Mesenchymal stem cell (in vitro differentiated cells and primary cell): ENCODE measurements at regions not wholly inside any gene's neighbourhood (a gene's known extent, or its start where the extent isn't known, plus 50 kb on each side); places are given as distances from the start of the nearest gene placed in this dataset.

Source experiments
- DNase-seq: peaks from one replicate; pipeline ENCODE4 v3.0.0-alpha.2; 2013
- H2AFZ ChIP-seq: one replicate; pipeline ENCODE4 v1.6.1; 2013; ENCODE audit warnings: low read depth, mild to moderate bottlenecking, control low read depth, inconsistent platforms, low read length, moderate library complexity
- H2AK5ac ChIP-seq: 2 replicates; pipeline ENCODE4 v1.6.1; 2013; ENCODE audit warnings: low read length, moderate library complexity, mild to moderate bottlenecking, inconsistent platforms; ENCODE audit not compliant: severe bottlenecking
- H2BK120ac ChIP-seq: one replicate; pipeline ENCODE4 v1.6.1; 2013; ENCODE audit warnings: low read depth, mild to moderate bottlenecking, inconsistent platforms, low read length, moderate library complexity
- H2BK12ac ChIP-seq, 2 experiments: one replicate each; pipeline ENCODE4 v1.6.1; 2013; ENCODE audit warnings: inconsistent platforms in 2 of 2, low read length in 2 of 2, mild to moderate bottlenecking in 2 of 2, moderate library complexity in 2 of 2, control low read depth in 1 of 2
- H2BK15ac ChIP-seq: one replicate; pipeline ENCODE4 v1.6.1; 2013; ENCODE audit warnings: mild to moderate bottlenecking, low read depth, inconsistent platforms; ENCODE audit not compliant: poor library complexity, severe bottlenecking
- H2BK5ac ChIP-seq: 2 replicates; pipeline ENCODE4 v1.6.1; 2013; ENCODE audit warnings: low read depth, mild to moderate bottlenecking, low read length, control low read depth, inconsistent platforms; ENCODE audit not compliant: poor library complexity, severe bottlenecking
- H3K14ac ChIP-seq, 2 experiments: one replicate each; pipeline ENCODE4 v1.6.1; 2013; ENCODE audit warnings: inconsistent platforms in 2 of 2, low read length in 2 of 2, control low read depth in 1 of 2, mild to moderate bottlenecking in 1 of 2, moderate library complexity in 1 of 2
- H3K18ac ChIP-seq, 2 experiments: one replicate each; pipeline ENCODE4 v1.6.1; 2013; ENCODE audit warnings: inconsistent platforms in 2 of 2, low read length in 2 of 2, control low read depth in 1 of 2, low read depth in 1 of 2, mild to moderate bottlenecking in 1 of 2
- H3K23ac ChIP-seq, 2 experiments: one replicate each; pipeline ENCODE4 v1.6.1; 2013; ENCODE audit warnings: inconsistent platforms in 2 of 2, low read length in 2 of 2, mild to moderate bottlenecking in 2 of 2, moderate library complexity in 2 of 2, control low read depth in 1 of 2
- H3K27ac ChIP-seq: 2 replicates; pipeline ENCODE4 v1.5.1; 2013; ENCODE audit warnings: mild to moderate bottlenecking, moderate library complexity, low read length, control low read depth, inconsistent platforms; ENCODE audit not compliant: poor library complexity, severe bottlenecking
- H3K27me3 ChIP-seq, 2 experiments: 2 replicates each; pipeline versions ENCODE4 v1.6.1 to v1.7.0; 2013; ENCODE audit warnings: low read length in 2 of 2, mild to moderate bottlenecking in 2 of 2, moderate library complexity in 2 of 2, control low read depth in 1 of 2, inconsistent platforms in 1 of 2; ENCODE audit not compliant: control insufficient read depth in 1 of 2, insufficient read depth in 1 of 2
- H3K36me3 ChIP-seq, 2 experiments: 2 replicates each; pipeline versions ENCODE4 v1.6.1 to v1.7.0; 2013; ENCODE audit warnings: low read length in 2 of 2, control low read depth in 1 of 2, inconsistent platforms in 1 of 2, low read depth in 1 of 2, mild to moderate bottlenecking in 1 of 2; ENCODE audit not compliant: insufficient read depth in 2 of 2, control insufficient read depth in 1 of 2
- H3K4ac ChIP-seq, 2 experiments: one replicate each; pipeline ENCODE4 v1.6.1; 2013; ENCODE audit warnings: inconsistent platforms in 2 of 2, low read length in 2 of 2, mild to moderate bottlenecking in 2 of 2, moderate library complexity in 2 of 2, control low read depth in 1 of 2, low read depth in 1 of 2
- H3K4me1 ChIP-seq: 2 replicates; pipeline ENCODE4 v1.6.1; 2013; ENCODE audit warnings: low read depth, low read length, control low read depth; ENCODE audit not compliant: control insufficient read depth, insufficient read depth
- H3K4me2 ChIP-seq: 2 replicates; pipeline ENCODE4 v1.6.1; 2013; ENCODE audit warnings: low read length, mild to moderate bottlenecking, inconsistent platforms; ENCODE audit not compliant: poor library complexity, severe bottlenecking
- H3K4me3 ChIP-seq, 2 experiments: 2 replicates each; pipeline versions ENCODE4 v1.5.1 to v1.7.0; 2013; ENCODE audit warnings: low read length in 2 of 2, mild to moderate bottlenecking in 2 of 2, control low read depth in 1 of 2, low read depth in 1 of 2; ENCODE audit not compliant: insufficient read depth in 1 of 2
- H3K79me1 ChIP-seq: replicated peaks from 2 replicates; pipeline ENCODE4 v1.6.1; 2013; ENCODE audit warnings: mild to moderate bottlenecking, control low read depth, low read length, inconsistent platforms; ENCODE audit not compliant: poor library complexity, severe bottlenecking
- H3K9ac ChIP-seq: 2 replicates; pipeline ENCODE4 v1.7.0; 2013; ENCODE audit warnings: mild to moderate bottlenecking, low read length, moderate library complexity
- H3K9me3 ChIP-seq: 2 replicates; pipeline ENCODE4 v1.7.0; 2013; ENCODE audit warnings: mild to moderate bottlenecking, low read length; ENCODE audit not compliant: control insufficient read depth
- H4K8ac ChIP-seq: one replicate; pipeline ENCODE4 v1.6.1; 2013; ENCODE audit warnings: inconsistent platforms, mild to moderate bottlenecking, low read length, moderate library complexity
- H4K91ac ChIP-seq: one replicate; pipeline ENCODE4 v1.6.1; 2013; ENCODE audit warnings: mild to moderate bottlenecking, low read length, inconsistent platforms
- WGBS: methylation state at CpG from one replicate; pipeline ENCODE4 v1.1.7; 2013; ENCODE audit warnings: mixed read lengths; 5-methylcytosine and 5-hydroxymethylcytosine counted together

DNA sequence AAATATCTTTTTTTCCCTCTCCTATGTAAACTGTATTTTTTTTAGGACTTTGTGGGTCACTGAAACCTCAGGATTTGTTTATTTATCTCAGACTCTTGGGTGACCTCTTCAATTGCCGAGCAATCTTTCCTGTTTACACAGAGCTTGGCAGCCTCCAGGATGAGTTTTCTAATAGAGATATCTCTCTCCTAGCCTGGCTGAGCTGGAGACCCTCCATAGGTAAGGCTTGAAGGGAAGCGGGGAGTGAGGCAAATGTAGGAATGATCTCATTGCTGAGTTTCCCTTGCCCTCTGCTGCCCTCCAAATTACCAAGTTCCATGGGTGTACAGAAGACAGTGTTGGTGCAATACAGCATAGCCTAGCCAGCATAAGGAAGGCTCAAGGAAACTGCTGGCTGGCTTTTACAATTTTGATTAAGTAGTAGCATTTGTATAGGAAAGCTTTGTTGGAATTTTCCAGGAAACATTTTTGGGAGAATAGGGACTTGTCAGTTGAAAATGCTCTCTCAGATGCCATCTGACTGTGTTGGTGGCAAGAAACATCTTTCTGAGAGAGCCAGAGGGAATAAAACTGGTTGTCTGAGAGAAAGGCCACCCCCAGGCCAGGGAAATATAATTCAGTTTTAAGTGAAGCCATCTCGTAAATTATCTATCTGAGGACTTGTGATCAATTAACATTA, 116.0 kb downstream of the NMUR2 start:
- Histone ChIP-seq H2BK5ac (no peak overlapping the region), H3K9me3 (no peaks in the 10 kb centered on the region), H3K9ac (no peak overlapping the region), H3K14ac (no peak overlapping the region), H2BK120ac (no peak overlapping the region), H3K79me1 (no peaks in the 10 kb centered on the region), H3K4me1 (no peaks in the 10 kb centered on the region), H2BK15ac (no peak overlapping the region), H3K4me3 (no peak overlapping the region), H3K27me3 (no peaks in the 10 kb centered on the region), H3K36me3 (no peaks in the 10 kb centered on the region), H4K8ac (no peak overlapping the region), H3K4ac (no peak overlapping the region), H2AFZ (no peak overlapping the region), H4K91ac (no peak overlapping the region), H2BK12ac (no peak overlapping the region), H3K18ac (no peak overlapping the region), H3K27ac (no peak overlapping the region), H2AK5ac (no peak overlapping the region), H3K23ac (no peak overlapping the region), H3K4me2 (no peak overlapping the region)
- 54% methylated on average over 2 of the region's 3 CpGs for WGBS
- DNase-seq = no peak

DNA sequence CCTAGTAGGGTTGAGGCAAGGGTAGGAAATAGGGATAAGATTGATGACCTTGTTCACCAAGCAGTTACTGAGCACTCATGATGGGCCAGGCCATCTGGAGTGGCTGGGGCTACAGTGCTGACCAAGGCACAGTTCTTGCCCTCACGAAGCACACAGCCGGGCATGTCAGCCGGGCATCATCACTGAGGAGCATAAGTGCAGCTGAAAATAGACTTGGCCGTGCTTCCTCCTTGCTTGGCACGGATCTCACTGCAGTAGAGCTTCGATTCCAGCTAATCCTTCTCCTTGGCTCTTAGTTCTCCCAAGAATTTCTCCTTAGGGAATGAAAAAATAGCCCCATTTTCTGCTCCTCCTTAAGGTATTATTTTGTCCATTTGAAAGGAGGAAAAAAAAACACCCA, 116.6 kb downstream of the NMUR2 start:
- Histone ChIP-seq H3K4me3 (no peak overlapping the region), H2BK120ac (no peak overlapping the region), H3K9ac (no peak overlapping the region), H3K4ac (no peak overlapping the region), H3K79me1 (no peaks in the 10 kb centered on the region), H3K9me3 (no peaks in the 10 kb centered on the region), H3K14ac (no peak overlapping the region), H4K91ac (no peak overlapping the region), H3K27me3 (no peaks in the 10 kb centered on the region), H2AK5ac (no peak overlapping the region), H2BK15ac (no peak overlapping the region), H3K4me1 (no peaks in the 10 kb centered on the region), H3K36me3 (no peaks in the 10 kb centered on the region), H3K4me2 (no peak overlapping the region), H3K23ac (no peak overlapping the region), H2BK12ac (no peak overlapping the region), H2BK5ac (no peak overlapping the region), H3K18ac (no peak overlapping the region), H2AFZ (no peak overlapping the region), H3K27ac (no peak overlapping the region), H4K8ac (no peak overlapping the region)
- WGBS = 61% methylated on average over 5 of the region's 6 CpGs
- DNase-seq = no peak

DNA sequence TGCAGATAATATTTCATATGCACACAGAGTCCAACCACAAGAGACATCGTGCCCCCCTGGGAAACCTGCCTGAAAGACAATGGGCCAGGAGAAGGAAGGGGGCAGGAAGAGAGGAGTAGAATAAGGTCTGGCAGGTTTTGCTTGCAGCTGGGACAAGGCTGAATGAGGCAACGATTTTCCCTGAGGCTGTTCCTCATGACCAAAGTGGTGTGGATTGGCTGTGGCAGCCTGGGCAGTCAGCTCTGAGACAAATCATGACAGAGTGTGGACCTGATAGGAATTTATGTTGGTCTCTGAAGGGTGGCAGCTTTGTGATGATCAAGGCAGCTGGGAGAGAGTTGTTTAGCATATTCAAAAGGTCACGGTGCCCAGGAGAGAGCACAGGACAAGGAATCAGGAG, 119.3 kb downstream of the NMUR2 start:
- H3K27ac ChIP-seq = no peak overlapping the region
- H3K23ac ChIP-seq = no peak overlapping the region
- no peak overlapping the region for H2BK5ac ChIP-seq
- H4K91ac ChIP-seq = no peak overlapping the region
- no peak overlapping the region for H3K9ac ChIP-seq
- no peak overlapping the region for H3K4me3 ChIP-seq
- DNase-seq = no peak
- H2BK120ac ChIP-seq = no peak overlapping the region
- no peaks in the 10 kb centered on the region for H3K36me3 ChIP-seq
- 62% methylated on average over 3 of the region's 3 CpGs for WGBS
- H3K27me3 ChIP-seq = no peaks in the 10 kb centered on the region
- H2BK12ac ChIP-seq = no peak overlapping the region
- H3K4ac ChIP-seq = no peak overlapping the region
- H3K4me2 ChIP-seq = no peak overlapping the region
- H3K14ac ChIP-seq = no peak overlapping the region
- H3K9me3 ChIP-seq = no peaks in the 10 kb centered on the region
- no peaks in the 10 kb centered on the region for H3K79me1 ChIP-seq
- no peak overlapping the region for H2BK15ac ChIP-seq
- no peak overlapping the region for H4K8ac ChIP-seq
- H2AFZ ChIP-seq = no peak overlapping the region
- no peak overlapping the region for H3K18ac ChIP-seq
- no peak overlapping the region for H2AK5ac ChIP-seq
- H3K4me1 ChIP-seq = no peaks in the 10 kb centered on the region

DNA sequence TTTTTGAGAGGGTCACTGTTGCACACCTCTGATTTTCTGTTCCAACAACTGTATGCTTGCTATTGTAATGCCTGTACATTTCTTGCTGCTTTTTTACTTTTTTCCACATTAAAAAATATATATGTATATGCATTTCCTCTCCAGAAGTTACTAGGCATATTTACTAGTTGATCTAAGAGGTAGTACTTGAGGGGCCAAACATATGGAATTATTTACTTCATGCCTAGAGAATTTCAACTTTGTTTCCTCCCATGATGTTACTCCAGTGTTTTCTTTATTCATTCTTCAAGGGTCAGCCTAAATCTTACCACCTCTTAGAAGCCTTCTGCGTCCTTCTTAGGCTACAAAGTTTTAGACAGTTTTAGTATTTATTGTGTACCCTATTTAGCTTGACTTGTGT, 122.7 kb downstream of the NMUR2 start:
- Histone ChIP-seq H2BK5ac (no peak overlapping the region), H3K27ac (no peak overlapping the region), H3K18ac (no peak overlapping the region), H3K4me2 (no peak overlapping the region), H4K8ac (no peak overlapping the region), H3K79me1 (no peaks in the 10 kb centered on the region), H3K9me3 (no peaks in the 10 kb centered on the region), H2BK120ac (no peak overlapping the region), H3K4ac (no peak overlapping the region), H3K9ac (no peak overlapping the region), H3K4me1 (no peaks in the 10 kb centered on the region), H3K36me3 (no peaks in the 10 kb centered on the region), H3K14ac (no peak overlapping the region), H2AFZ (no peak overlapping the region), H3K27me3 (no peaks in the 10 kb centered on the region), H2BK12ac (no peak overlapping the region), H3K23ac (no peak overlapping the region), H4K91ac (no peak overlapping the region), H2AK5ac (no peak overlapping the region), H2BK15ac (no peak overlapping the region), H3K4me3 (no peak overlapping the region)
- no peak for DNase-seq
- WGBS = no CpG with 5 or more reads among the region's 1 CpG
